GM21717 (cell line): ENCODE measurements at regions not wholly inside any gene's neighbourhood (a gene's known extent, or its start where the extent isn't known, plus 50 kb on each side); places are given as distances from the start of the nearest gene placed in this dataset.

Experiments used
- ATAC-seq: cut with Tn5 transposase; IDR thresholded peaks from one replicate; pipeline ENCODE4 v1.9.1; 2021; ENCODE audit warnings: mild to moderate bottlenecking, moderate library complexity; ENCODE audit not compliant: unreplicated experiment

GRCh38 chr21:22536509-22536908 lies 1538.3 kb downstream of the NCAM2 start:
- ATAC-seq: no peak

- no peak for ATAC-seq
Observed at GRCh38 chr21:22544747-22545146, 1546.5 kb downstream of the NCAM2 start.

- ATAC-seq: no peak
Observed at GRCh38 chr21:22552390-22552789, 1554.2 kb downstream of the NCAM2 start.

- no peak for ATAC-seq
Observed at GRCh38 chr21:22554690-22555316, 1556.6 kb downstream of the NCAM2 start.

GRCh38 chr21:22556829-22557228 lies 1558.6 kb downstream of the NCAM2 start:
- no peak for ATAC-seq

- no peak for ATAC-seq
Observed at GRCh38 chr21:22561946-22562345, 1563.7 kb downstream of the NCAM2 start.

- ATAC-seq: no peak
Observed at GRCh38 chr21:22573834-22574233, 1575.6 kb downstream of the NCAM2 start.

- ATAC-seq: no peak
Observed at GRCh38 chr21:22575165-22575584, 1577.0 kb downstream of the NCAM2 start.

- ATAC-seq: no peak
Observed at GRCh38 chr21:22579741-22580140, 1581.5 kb downstream of the NCAM2 start.

- no peak for ATAC-seq
Observed at GRCh38 chr21:22582026-22582425, 1583.8 kb downstream of the NCAM2 start.

- ATAC-seq: no peak
Observed at GRCh38 chr21:22584308-22584707, 1586.1 kb downstream of the NCAM2 start.

GRCh38 chr21:22585558-22585957 lies 1587.3 kb downstream of the NCAM2 start:
- ATAC-seq: no peak

GRCh38 chr21:22597660-22598255 lies 1599.5 kb downstream of the NCAM2 start:
- ATAC-seq: no peak

GRCh38 chr21:22609802-22610201 lies 1611.6 kb downstream of the NCAM2 start:
- ATAC-seq: no peak

GRCh38 chr21:22627911-22628310 lies 1629.7 kb downstream of the NCAM2 start:
- no peak for ATAC-seq

GRCh38 chr21:22630953-22631465 lies 1632.8 kb downstream of the NCAM2 start:
- no peak for ATAC-seq

- ATAC-seq: no peak
Observed at GRCh38 chr21:22632176-22632575, 1634.0 kb downstream of the NCAM2 start.

GRCh38 chr21:22649246-22649645 lies 1651.0 kb downstream of the NCAM2 start:
- no peak for ATAC-seq

GRCh38 chr21:22650226-22650625 lies 1652.0 kb downstream of the NCAM2 start:
- ATAC-seq: no peak

GRCh38 chr21:22657781-22658180 lies 1659.6 kb downstream of the NCAM2 start:
- no peak for ATAC-seq

- ATAC-seq: no peak
Observed at GRCh38 chr21:22670148-22670547, 1671.9 kb downstream of the NCAM2 start.

- no peak for ATAC-seq
Observed at GRCh38 chr21:22679207-22679606, 1681.0 kb downstream of the NCAM2 start.

- ATAC-seq: no peak
Observed at GRCh38 chr21:22691658-22692057, 1693.4 kb downstream of the NCAM2 start.
